ENCODE measurements at regions not wholly inside any gene's neighbourhood (a gene's known extent, or its start where the extent isn't known, plus 50 kb on each side); places are given as distances from the start of the nearest gene placed in this dataset.

DNA sequence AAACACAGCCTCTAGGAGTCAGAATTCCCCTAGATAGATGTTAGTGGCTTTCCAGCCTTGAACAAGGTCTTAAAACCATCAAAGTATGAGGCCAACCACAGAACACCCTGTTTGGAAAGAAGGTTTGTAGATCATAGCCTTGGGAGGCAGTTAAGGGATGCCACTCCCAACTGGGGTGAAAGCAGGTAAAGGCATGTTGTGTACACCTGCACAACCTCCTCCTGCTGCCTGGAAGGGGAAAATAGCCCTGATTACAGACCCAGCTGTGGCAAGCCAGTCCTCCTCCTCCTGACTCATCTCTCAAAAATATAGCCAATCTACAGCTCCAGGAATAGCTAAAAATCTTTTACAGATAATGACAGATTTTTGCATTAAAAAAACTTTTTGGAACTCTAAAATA is 108.1 kb downstream of the RBM43 start:
- DNase-seq, result no peak

DNA sequence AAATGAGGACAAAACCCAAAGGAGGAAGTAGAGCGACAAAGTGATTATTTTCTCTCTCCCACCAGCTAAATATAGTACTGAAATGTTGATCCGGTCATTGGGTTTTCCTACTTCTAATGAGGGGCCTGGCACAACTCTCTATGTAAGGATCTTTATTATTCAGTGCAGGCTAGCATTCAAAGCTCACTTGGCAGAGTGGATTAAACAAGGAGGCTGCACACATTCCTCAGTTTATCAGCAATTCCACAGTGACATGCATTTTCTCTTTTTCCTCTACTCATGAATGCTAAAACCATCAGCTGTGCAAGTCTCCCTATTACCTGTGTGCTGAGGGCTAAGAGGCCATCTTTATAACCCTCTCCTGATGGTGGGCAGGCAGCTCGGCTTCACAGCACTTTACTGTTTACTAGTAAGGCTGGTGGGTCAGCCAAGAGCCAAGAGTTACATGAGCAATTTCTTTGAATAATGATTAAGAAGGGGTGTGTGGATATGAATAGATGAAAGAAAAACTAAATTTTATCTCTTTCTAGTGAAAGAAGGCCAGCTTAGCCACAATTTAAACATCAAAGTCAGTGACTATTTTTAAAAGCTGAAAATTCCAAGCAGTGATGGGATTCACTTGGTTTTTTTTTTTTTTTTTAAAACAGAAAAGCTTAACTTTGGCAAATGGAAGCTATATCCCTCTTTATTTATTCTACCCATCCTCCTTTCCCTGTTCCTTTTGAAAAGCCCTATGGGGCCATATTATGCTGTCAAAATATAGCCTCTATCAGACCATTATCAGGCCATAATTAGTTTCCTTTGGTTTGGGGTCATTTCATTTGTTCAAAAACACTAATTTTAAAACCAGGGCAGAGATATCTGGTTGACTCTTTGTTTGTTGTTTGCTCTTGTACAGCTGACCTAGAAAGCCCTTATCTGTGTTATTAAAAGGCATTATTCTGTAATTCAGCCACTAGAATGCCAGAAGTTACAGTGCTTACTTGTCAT is 111.0 kb downstream of the RBM43 start:
- no peak for DNase-seq

DNA sequence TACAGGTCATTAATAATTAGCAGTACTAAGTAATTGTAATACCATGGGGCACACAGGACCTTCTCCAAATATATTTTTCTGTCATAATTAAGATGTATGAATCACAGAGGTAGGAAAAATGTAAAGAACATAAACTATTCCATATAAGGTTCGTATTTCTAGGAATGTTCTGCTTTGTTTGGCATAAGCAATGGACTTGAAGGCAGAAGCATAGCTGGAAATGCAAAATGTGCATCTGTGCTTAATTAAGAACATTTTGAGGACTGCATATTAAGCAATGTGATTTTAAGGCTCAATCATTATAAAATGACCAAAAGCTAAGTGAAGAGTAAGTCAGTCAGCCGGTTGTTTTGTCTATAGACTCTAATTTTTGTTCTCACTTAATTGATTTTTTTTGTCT is 123.2 kb downstream of the RBM43 start:
- DNase-seq, result no peak

DNA sequence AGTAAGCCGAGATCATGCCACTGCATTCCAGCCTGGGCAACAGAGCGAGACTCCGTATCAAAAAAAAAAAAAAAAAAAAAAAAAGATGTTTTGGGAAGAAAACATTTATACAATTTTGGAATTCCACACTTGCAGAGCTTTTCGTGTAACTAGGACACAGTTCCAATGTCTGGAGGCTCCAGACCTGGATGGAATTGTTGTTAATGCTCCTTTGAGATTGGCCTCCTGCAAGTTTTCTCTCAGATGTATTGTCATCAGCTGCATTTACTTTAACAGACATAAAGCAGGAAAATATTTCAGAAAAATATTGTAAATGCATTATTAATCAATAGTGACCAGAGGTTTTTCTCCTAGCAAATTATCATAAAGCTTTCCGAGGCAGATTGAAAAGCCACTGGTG is 124.1 kb downstream of the RBM43 start:
- DNase-seq, result no peak

DNA sequence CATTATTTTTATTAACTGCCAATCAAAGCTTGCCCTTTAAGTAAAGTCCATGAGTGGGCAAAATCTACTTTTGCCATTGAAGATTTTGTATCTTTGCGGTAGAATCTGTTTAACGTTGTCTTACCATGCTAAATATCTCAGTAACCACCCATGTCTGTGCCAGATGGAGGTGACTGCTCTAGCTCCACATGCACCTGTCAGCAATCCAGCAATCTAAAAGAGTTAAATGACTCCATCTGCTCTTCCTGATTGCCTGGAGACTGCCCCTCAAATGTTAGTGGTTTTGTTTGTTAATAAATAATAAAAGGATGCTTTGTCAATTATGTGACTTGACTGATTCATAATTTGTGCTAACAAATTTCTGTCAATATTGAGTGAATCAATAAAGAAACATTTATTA is 141.7 kb downstream of the RBM43 start:
- DNase-seq, result no peak

DNA sequence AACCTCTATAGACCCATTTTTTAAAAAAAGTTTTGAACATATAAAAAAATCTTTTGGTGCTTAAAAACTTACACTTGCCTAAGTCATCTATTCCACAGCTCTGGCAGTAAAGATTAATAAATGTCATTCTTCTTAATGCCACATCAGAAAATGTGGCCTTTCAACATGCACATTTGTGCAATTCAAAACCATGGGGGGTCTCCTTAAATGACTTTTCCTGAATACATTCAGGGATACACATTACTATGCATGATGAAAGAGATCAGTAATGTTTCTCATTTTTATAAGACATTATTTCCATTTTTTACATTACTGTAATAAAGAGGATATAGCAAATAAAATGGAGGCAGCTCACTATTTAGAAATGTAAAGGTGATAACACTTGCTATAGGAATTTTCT is 142.3 kb downstream of the RBM43 start:
- DNase-seq, result no peak

GRCh38 chr2:151118269-151118668 is 143.4 kb downstream of the RBM43 start:
- DNase-seq, result no peak

DNA sequence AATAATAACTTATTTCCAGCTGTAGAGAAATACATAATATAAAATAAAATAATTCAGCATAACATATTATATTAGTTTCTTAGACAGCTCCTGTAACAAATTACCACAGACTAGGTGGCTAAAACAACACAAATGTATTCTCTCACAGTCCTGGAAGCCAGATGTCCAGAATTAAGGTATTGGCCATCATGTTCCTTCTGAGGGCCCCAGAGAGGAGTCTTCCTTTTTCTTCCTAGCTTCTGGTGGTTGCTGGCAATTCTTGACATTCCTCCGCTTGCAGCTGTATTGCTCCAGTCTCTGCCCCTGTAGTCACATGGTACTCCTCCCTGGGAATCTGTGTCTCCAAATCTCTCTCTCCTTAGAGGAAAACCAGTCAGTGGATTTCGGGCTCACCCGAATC is 146.8 kb downstream of the RBM43 start:
- DNase-seq, result no peak

DNA sequence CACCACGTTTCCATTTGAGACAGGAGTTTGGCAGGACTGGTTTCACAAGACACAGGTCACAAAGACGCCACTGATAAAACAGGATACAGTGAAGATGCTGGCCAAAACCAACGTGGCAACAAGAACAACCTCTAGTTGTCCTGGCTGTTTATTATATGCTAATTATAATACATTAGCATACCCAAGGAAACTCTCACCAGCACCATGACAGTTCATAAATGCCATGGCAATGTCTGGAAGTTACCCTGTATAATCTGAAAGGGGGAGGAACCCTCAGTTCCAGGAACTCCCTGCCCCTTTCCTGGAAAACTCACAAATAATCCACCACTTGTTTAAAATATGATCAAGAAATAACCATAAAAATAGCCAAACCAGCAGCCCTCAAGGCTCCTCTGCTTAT is 148.3 kb downstream of the RBM43 start:
- no peak for DNase-seq

DNA sequence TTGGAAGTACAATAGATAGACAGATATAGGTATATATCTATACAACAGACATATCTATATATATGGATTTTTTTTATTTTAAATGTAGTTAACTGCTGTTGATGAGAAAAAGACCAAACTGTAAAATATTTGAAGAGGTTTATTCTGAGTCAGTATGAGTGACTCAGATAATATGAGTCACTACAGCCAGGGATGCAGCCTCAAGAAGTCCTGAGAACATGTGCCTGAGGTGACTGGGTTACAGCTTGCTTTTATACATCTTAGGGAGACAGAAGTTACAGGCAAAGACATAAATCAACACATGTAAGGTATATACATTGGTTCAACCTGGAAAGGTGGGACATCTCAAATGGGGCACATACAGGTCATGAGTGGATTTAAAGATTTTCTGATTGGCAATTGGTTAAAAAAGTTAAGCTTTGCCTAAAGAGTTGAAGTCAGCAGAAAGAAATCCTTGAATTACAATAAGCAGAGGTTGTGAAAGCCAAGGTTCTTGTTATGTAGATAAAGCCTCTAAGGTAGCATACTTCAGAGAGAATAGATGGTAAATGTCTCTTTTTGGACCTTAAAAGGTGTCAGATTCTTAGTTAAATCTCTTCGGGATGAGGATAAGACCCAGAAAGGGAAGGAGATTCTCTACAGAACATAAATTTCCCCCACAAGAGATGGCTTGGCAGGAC is 149.9 kb downstream of the RBM43 start:
- DNase-seq, result no peak

DNA sequence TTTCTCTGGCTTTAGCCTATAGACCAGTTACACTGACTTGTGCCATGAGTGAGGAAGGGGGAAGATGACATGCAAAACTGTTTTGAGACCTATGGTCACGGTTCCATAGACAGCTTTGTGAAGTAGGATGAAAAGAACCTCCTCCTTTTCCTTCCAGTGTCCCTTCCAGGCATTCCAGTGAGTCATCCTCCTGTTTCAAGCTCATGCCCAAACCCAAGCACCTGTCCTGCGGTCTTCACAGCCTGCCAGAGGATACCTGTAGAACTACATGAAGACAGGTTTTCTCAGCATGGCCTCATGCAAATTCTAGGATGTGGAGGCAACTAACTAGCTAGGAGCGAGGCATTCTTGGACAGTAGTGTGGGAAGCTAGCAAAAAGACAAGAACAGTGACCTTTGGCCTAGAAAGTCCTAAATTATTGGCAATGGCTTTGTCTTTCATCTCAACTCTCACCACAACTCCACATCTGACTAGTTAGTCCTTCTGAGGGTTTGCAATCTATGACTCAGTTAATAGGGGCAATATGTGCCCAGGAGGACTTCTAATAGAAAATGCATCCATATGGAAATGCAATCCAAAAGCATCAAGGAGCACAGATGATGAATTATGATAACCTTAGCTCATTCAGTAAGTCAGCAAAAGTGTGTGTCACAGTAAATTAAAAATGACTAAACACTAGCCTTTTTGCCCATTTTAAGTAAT is 154.7 kb downstream of the RBM43 start:
- no peak for DNase-seq

DNA sequence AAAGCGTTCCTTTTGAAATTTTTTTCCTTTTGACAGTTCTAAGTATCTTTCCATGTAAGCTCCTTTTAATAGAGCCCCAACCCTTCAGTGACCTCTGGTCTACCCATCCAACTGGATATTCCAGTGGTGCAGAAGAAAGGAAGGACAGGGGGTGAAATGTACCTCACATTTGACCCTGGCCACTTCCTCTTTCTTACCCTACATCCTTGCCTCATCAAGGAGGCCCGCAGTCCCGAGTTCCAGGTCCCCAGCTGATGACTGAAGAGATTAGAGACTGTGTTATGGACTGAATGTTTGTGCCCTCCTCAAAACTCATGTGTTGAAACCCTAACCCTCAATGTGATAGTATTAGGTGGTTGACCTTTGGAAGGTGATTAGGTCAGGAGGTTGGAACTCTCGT is 158.1 kb downstream of the RBM43 start:
- DNase-seq, result no peak

GRCh38 chr2:151102226-151102625 is 159.4 kb downstream of the RBM43 start:
- DNase-seq, result no peak

GRCh38 chr2:151098841-151099240 is 162.8 kb downstream of the RBM43 start:
- DNase-seq, result no peak

DNA sequence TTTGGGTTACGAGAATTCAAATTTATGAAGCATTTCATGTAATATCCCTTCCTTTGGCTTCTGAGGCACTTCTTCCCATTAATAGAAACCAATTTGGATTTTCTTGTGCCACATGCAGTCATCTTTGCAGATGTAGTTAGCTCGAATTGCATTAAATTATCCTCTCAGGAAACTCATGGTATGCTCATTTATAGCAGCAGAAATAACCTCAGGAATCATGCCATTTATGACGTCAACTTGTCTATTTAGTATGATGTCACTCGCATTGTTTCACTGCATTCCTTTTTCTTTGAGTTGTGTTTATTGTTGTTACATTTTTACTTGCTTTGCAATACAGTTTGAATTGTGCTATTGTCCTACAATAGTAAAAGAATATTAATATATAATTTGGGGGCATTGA is 163.8 kb downstream of the RBM43 start:
- no peak for DNase-seq

DNA sequence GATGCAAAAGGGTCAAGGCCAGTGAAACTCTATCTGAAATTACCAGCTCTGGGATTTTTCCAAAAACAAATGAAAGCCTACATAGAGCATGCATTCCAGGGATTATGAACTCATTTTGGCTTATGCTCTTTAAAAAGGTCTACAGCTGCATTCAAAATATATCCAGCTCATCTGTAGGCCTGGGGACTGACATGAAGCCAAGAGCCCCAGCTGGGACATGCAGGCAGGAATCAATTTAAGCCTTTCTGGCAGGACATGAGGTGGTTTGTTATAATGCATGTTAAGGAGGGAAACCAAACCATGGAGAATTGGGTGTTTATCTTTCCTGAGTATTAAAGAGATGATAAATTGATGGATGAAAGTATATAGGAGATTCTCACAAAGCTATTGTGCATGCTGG is 164.5 kb downstream of the RBM43 start:
- DNase-seq, result no peak

- DNase-seq, result no peak
Measured at GRCh38 chr2:151096235-151096634, 165.4 kb downstream of the RBM43 start.

- no peak for DNase-seq
Measured at GRCh38 chr2:151095463-151095862, 166.2 kb downstream of the RBM43 start.

DNA sequence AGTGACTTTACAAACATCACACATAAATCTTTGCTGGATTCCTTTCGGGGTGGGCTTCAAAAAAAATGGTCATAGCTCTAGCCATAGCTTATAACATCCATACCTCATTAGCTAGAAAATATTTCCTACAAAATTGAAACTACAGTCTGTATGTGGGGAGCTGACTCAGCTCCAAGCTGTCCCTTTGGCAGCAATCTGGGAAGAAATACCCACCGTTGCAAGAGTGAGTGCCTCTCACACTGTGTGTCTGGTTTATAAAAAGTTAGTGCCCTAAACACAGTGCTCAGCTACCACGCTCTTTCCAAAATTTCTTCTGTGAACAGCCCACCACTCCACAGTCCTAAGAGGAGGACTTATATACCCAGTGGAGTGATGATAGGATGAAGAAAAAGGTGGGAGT is 170.1 kb downstream of the RBM43 start:
- DNase-seq, result no peak

- no peak for DNase-seq
Measured at GRCh38 chr2:151087377-151087776, 174.3 kb downstream of the RBM43 start.

- DNase-seq, result no peak
Measured at GRCh38 chr2:151085181-151085611, 176.5 kb downstream of the RBM43 start.

- no peak for DNase-seq
Measured at GRCh38 chr2:151083856-151084795, 177.5 kb downstream of the RBM43 start.
